CD4-positive, alpha-beta T cell treated with Interleukin-15 for 4 hours (primary cell): ENCODE measurements at regions not wholly inside any gene's neighbourhood (a gene's known extent, or its start where the extent isn't known, plus 50 kb on each side); places are given as distances from the start of the nearest gene placed in this dataset.

ENCODE experiments used
- DNase-seq: peaks from one replicate; pipeline ENCODE4 v3.0.0-alpha.2; 2020; ENCODE audit warnings: low spot score

DNA sequence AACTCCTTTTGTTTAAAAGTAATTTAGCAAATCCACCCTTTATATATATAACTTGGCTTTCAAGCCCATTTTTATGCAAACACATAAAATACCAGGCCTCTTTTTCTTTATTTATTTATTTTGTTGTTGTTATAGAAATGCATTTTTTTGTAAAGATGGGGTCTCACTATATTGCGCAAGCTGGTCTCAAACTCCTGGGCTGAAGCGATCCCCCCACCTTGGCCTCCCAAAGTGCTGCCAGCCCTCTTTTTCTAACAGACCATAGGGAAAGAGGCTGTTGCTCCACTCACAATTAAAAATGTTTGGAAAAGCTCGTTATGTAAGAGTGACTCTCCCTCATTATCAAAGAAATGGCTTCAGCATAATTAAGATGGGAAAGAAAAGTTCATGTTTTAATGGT is 440.9 kb downstream of the HACE1 start:
- no peak for DNase-seq

DNA sequence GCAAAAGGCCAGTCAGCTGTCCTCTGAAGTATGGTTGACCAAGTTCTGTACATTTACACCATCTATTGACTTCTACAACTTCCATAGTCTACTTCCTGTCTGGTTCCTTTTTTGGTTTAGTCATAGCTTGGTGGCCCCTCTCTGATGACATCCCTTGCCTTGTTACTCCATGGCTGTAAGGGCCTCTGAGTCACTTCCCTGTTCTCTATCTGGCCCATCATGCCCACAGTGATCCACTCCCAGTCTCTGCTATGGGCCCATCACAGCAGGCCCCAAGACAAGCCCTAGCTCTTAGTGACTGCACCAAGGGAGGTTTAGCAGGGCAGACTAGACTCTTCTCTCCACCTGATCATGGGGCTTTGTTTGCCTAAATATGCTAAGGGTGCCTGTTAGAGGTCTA is 441.6 kb downstream of the HACE1 start:
- no peak for DNase-seq

DNA sequence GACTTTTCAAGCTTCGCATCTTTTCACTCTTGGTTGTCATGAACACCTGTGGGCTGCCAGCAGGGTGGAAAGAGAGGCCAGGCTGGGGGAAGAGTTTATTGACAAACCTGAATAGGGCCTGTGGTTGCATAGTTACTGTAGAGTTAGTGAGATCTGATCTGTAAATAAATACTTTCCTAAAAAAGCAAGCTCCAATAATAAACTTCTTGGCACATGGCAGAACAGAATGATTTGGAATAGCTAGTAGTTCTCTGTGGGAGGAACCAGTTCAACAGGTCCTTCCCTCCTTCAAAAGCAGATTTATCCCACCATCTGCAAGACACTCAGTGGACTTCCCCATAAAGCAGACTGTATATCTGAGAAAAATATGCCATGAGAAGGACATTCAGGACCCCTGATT is 445.0 kb downstream of the HACE1 start:
- DNase-seq: no peak

DNA sequence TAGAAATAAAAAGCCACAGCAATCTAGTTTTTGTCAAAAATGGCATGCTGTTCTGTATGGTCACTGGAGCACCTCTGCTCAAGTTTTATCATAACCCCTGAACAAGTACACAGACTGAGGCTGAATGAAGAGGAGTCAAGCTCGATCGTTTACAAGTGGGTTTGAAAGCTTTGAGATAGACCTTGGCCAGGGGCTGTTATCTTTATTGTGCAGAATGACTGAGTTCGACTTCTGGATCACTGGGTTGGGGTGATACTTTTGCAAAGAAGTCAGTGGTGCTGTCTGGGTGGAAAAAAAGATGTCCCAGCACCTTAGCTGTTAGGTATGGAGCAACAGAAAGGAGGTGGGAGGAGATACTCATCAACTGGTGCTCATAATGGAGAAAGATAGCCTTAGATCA is 446.0 kb downstream of the HACE1 start:
- DNase-seq: no peak

DNA sequence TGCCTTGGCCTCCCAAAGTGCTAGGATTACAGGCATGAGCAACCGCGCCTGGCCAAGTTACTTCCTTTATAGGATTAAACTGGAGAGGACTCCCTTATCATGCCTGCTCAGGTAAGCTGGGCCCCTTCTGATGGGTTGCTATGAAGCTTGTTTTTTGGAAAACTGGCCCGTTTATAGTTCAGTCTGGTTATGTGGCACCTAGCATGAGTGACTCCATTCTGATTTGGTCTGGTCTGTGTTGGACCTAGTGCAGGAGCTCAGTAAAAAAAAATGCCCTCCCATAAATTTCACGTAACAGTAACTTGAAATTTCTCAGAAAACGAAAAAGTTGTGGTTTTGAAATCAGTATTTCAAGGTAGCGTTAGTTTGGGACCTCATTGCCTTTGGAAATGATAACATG is 448.4 kb downstream of the HACE1 start:
- DNase-seq: no peak

DNA sequence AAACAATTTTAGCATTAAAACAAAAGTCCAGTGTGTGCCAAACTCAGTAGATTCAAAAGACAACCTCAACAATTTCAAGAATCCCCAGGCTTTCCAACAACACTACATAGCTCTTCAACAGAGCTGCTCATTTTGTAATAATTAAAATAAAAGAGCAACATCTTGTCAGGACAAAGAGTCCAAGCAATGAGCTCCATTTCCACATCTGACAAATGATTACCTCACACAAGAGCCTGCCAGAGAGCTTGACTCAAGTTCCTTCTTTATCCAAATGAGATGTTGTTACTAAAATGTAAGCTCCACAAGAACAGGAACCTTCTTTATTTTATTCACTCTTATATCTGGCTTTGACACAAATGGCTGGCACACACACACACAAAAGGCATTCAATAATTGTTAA is 449.8 kb downstream of the HACE1 start:
- DNase-seq: no peak

DNA sequence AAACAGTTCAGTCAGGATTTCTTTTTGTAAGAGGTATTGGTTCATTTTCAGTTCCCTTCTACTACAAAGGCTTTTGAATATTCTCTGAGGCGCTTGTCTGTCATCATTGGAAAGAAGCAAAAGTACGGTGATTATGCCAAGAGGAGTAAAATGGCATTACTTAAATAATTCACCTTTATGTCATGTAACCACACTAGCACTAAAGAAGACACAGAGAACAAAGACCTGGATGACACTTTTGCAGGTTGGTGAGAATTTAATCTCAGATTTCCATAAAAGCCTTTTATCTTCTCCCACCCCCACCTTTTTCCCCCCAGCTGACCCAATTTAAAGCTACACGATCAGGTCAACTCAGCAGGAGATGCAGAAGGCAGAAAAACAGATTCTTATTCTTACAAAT is 451.8 kb downstream of the HACE1 start:
- DNase-seq: no peak

DNA sequence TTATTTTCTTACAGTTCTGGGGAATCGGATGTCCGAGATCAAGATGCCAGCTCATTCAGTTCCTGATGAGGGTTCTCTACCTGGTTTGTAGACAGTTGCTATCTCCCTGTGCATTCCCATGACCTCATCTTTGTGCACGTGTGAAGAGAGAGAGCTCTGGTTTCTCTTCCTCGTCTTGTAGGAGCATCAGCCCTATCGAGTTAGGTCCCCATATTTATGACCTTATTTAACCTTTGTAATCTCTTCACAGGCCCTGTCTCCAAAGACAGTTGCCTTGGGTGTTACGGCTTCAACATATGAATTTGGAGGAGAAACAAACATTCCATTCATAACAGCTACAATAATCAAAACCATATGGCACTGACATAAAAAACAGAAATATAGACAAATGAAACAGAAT is 455.3 kb downstream of the HACE1 start:
- no peak for DNase-seq

DNA sequence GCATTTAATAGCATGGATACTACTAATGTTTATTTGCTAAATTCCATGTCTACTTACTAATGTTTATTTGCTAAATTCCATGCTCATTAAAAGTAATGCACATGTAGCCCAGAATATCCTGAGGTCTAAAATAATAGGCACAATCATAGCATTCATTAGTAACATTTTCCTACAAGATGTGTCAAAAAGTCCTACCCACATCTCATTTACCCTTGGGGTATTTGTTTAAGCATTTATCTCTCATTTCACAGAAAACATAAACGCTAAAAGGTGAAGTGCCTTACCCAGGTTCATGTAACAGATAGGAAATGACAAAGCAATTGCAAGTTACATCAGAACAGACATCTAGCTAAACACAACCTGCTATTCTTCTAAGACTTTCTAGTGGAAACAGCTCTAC is 457.1 kb downstream of the HACE1 start:
- DNase-seq: no peak

DNA sequence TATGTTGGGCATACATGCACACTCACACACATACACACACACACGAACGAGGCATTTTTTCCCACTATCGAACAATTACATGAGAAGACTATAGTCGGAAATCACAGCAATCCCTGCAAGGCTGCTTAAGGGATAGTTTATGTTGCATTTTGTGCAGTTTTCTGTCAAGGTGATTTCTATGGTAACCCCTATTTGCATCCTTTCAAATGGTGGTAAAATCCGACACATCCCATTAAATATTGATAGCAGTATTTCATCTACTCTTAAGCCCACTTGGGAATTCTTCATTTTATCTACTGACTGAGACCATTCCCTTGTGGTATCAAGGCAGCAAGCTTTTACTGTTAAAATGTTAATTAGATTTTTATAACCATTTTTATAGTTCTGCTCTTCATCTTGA is 457.8 kb downstream of the HACE1 start:
- no peak for DNase-seq

DNA sequence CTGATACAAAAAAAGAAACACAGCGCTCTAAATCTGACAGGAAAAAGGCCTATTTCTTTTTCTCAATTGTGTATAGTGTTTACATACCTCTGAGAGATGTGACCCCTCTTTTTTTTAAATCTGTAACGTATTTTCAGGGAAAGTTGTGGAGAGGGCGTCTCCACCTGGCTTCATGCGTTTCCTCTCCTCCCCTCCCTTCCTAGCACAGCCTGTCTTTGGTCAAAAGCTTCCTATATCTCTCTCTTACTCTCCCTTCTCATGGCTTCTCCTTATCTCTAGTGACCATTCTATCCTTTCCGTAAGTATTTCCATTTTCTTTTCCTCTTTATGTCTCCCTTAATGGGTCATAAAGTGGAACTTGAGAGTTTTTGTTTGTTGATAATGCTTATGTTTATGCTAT is 458.9 kb downstream of the HACE1 start:
- DNase-seq: no peak

DNA sequence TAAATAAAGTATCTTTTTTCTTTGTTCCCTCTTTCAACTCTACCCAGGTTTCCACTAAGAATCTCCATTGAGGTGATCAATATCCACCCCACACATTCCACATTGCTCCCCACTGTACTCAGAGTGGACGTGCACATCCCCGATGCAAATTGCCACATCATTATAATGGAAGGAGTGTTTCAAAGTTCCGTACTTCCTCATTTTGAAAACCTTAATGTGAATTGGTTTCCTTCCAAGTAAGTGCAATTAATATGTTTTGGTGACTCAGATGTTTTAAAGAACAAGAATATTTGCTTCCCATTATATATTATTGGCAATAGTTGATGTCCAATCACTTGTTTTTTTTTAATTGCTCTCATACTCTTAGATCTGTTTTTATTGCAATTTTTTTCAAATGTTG is 463.6 kb downstream of the HACE1 start:
- DNase-seq: no peak

DNA sequence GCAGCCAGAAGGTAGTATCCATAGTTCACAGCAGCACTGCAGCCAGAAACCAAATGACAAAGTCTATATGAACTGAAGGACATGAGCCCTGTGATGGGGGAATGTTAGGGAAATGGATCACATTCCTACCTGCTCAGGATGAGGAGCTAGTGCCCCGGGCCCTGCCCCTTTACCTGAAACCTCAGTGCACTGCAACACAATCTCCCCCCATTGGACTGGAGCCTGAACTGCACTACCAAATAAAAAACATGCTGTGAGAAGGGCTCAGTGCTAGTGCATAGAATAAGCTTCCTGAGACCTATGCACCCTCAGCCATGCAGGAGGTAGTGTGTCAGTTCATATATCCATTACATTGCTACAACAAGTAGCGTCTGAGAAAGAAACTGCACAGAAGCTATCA is 477.8 kb downstream of the HACE1 start:
- DNase-seq: no peak

DNA sequence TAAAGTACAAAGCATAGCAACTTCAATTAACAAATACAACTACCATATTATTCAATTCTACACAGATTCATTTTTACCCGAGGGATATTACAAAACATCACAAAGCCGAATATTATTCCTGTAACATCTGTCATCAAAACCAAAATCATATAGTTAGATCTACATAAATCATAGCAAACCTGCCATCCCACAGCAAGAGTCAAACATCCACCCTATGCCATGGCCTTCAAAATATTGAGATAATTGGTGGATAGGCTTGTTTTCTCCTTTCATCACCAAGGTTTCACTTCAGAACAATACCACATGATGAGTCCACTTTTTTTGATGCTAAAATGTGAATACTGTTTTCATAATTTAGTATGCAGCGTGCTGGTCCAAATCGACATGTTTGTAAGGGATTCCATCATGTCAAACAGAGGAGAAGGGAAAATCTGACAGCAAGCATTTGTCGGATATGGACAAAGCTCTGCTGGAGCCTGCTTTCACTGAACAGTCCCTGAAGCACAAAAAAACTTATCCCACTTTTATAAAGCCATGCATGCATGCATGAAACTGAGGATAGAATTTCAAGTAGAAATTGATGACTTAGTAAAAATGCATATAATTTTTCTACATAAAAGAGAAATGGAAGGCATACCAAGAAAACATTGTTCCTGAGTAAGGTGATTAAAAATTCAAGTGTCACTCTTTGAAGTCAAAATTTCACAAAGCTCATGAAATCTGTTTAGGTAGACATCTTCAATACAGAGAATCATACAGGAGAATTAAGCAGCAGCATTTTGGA is 494.1 kb downstream of the HACE1 start:
- DNase-seq: no peak

DNA sequence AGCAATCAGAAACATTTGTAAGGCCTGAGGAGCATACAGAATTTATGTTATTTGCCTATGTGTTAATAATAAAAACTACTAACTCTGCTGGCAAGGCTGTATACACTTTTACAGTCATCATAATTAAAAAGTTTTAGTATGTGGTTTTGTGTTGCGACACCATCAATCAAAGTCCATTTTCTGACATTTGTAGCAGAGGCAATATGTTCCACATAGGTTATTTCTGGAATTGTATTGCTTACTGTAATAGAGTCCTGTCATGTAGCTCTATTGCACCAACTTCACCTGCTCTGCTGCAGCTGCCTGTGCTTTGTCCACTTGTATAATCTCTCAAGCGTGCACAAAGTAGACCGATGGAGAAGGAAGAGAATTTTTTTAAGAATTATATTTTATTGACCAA is 501.8 kb downstream of the HACE1 start:
- DNase-seq: no peak

DNA sequence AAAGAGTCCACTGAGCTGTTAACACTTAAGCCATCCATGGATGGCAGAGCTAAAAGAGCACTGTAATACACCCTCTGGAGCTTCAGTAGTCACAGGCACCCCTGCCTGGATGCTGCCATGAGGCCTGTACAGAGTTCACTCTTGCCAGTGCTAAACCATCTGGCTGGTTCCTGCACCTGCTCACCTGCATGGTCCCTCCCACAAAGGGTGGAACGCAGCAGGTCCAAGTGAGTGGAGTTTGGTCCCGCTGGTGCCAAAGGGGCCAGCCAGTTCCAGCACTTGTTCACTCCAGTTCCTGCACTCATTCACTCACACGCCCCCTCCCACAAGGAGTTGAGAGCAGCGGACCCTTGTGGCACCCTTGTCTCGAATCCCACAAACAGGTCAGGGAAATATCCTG is 503.5 kb downstream of the HACE1 start:
- no peak for DNase-seq

DNA sequence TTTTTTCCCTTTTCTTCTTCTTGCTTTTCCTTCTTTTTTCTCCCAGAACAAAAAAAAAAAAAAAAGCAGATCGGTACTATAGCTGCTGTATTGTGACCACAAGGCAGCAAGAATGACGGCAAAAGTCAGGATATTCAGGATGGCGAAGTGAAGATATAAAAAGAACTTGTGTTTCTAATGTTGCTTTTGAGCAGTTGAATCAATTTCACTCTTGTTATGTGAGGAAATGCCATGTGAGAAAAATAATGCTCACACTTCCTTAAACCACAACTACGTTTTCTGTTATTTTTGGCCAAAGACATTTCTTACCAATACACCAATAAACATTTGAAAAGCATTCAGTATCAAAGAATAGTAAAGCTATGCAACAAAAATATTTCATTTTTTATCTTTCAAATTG is 510.5 kb downstream of the HACE1 start:
- no peak for DNase-seq

DNA sequence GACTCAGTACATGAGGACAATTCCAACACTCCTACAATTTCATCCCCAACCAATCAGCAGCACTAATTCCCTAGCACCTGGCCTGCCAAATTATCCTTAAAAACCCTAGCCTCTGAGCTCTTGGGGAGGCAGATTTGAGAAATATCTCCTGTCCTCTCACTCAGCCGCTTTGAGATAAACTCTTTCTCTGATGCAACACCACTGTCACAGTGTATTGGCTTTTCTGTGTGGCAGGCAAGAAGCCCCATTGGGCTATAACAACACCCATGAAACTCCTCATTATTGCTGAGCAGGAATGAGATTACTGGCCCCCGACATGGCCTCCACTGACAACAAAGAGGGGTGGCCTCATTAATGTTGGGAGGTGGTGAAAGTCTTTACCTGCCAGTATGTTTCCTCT is 515.5 kb downstream of the HACE1 start:
- no peak for DNase-seq

DNA sequence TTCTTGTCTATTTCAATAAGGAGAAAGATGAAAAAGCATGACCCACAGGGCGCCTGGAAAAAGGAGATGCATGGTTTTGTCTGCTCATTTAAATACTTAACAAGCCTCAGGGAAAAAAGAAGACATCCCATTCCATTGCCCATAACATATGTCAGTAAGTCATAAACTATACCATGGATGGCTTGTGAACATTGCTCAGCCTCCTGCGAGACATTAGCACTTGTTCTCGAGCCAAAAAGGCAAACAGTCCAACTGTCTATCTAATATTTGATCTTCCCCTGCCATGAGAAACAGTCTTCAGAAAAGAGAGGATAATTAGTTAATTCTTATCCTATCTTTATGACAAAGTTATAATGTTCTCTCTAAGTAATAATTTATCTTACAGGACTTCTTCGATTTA is 527.4 kb downstream of the HACE1 start:
- no peak for DNase-seq

DNA sequence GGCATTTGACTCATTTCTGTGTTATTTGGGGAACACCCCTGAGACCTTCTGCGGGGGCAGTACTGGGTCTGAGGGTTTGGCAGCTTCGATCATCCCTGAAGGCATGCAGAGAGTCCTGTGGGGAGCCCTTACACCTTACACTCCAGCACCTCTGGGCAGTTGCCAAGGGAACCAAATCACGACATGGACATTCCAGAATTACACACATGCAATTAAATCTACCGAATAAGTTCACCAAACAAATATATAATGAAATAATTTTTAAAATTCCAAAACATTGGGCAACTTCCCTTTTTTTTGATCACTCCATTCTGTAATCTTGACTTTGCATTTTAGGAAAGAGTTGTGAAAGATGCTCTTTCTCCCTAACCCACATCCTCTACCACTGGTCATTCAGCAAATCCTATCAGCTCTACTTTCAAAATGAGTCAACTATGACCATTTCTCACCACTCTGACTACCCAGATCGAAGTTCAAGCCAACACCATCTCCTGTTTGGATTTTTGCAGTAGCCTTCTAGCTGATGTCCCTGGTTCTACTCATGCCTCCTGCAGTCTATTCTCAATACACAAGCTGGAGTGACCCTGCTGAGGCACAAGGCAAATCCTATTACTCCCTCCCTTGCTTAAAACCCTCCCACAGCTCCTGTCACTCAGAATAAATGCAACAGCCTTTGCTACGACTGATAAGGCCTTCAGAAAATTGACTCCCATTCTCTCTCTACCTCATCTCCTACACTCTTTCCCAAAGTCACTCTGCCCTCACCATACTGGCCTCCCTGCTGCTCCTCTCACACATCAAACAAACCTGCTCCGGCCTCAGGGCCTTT is 533.3 kb downstream of the HACE1 start:
- DNase-seq: no peak

DNA sequence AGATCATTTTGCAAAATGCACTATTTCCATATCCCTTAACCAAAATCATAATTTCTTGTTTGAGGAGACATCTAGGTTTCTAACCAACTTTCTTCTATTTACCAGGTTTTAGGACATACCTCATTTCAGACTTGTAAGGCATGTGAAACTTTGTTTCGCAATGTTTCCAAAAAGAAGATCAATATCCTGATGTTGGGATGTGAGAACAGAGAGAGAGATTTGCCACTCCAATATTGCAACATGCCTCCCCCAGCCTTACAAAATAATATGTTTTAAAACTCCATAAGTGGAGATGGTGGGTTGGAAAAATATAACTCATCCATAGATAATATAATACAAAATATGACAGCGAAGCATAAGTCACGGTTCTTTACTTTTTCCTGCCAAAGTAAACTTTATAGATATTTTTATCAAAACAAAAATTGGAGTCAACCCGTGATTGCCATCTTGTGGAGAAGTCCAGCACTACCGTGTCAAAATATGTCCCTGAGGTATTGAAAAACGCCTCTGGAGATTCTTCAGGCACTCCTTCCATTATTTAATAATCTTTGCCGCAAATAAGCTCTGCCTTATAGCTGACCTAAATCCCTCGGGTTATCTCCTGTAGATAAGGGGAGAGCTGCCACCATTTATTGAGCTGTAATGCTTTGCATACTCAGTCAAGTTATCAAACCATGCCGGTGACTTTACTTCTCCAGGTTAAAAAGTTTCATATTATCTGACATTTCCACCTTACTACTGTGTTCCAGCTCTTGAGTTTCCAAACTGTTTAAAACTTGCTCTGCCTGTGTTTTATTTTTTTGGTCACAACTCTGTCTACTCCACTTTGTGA is 534.2 kb downstream of the HACE1 start:
- DNase-seq: no peak

DNA sequence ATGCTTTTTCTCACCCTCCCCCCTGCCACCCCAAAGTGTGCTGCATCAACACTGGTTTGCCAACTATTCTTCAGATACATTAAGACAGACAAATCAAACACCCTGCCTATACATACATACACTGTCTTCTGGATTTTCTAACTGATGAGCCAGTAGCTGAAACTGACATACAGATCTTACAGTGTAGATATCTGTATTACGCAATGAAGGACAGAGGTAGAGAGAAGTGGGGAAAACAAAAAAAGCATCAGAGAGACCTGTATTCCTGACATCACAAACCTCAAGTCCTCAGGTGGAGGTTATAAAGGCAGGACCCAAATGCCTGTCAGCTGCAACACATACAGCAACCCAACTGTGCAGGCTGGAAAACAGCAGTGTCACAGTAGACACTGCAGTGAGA is 535.4 kb downstream of the HACE1 start:
- DNase-seq: no peak

DNA sequence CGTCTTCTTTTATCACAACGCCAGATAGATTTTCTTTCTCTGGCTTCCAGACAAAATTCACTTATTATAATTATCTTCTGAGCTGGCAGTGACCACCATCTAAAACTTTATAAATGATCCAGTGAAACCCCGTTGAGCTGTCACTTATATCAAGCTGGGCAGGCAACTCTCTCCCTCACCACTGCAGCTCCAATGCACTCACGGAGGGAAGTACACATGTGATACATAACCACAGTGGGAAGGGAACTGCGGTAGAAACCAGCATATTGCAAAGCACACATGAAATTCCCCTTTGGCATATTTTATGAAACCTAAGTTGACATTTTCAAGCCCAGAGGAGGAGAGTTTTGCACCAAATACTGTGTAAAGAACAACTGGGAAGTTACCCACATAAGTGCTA is 536.9 kb downstream of the HACE1 start:
- DNase-seq: no peak
